Spinal cord (tissue), 9 donors: ENCODE measurements at regions not wholly inside any gene's neighbourhood (a gene's known extent, or its start where the extent isn't known, plus 50 kb on each side); places are given as distances from the start of the nearest gene placed in this dataset.
A peak's percentile ranks its signal among the peaks of the same experiment; 100 is the strongest.

Source experiments
- DNase-seq, 6 donors: peaks; one replicate each; pipeline versions ENCODE4 v3.0.0 to v3.0.0-alpha.2; 2013 to 2015; ENCODE audit warnings: low spot score in 6 of 6, low read depth in 4 of 6
- H3K27ac ChIP-seq: one replicate; pipeline ENCODE4 v1.5.1; 2013; ENCODE audit warnings: low read depth, low read length, control low read depth
- H3K27me3 ChIP-seq: one replicate; pipeline ENCODE4 v1.6.1; 2013; ENCODE audit warnings: low read length; ENCODE audit not compliant: control insufficient read depth, insufficient read depth
- H3K36me3 ChIP-seq: one replicate; pipeline ENCODE4 v1.6.1; 2013; ENCODE audit warnings: low read length; ENCODE audit not compliant: control insufficient read depth, insufficient read depth
- H3K4me1 ChIP-seq: one replicate; pipeline ENCODE4 v1.6.1; 2013; ENCODE audit warnings: low read length; ENCODE audit not compliant: control insufficient read depth, insufficient read depth
- H3K4me3 ChIP-seq: one replicate; pipeline ENCODE4 v1.5.1; 2013; ENCODE audit warnings: low read depth, low read length, control low read depth
- H3K9me3 ChIP-seq: one replicate; pipeline ENCODE4 v1.6.1; 2013; ENCODE audit warnings: low read length; ENCODE audit not compliant: control insufficient read depth, insufficient read depth
- WGBS: methylation state at CpG from one replicate; pipeline ENCODE4 v1.1.5; 2013; ENCODE audit warnings: missing lambda C conversion rate; ENCODE audit not compliant: insufficient coverage; 5-methylcytosine and 5-hydroxymethylcytosine counted together
- donor health status: healthy.

GRCh38 chr9:20144197-20144596 is 355.4 kb upstream of the SLC24A2 start:
- Histone ChIP-seq H3K27ac (no peak overlapping the region), H3K36me3 (no peaks in the 10 kb centered on the region), H3K4me3 (no peak overlapping the region), H3K4me1 (peaks cover 4% of the 10 kb centered on the region), H3K27me3 (no peaks in the 10 kb centered on the region), H3K9me3 (no peaks in the 10 kb centered on the region)
- peak in 1 of 6 donors; percentile 51 for DNase-seq
- WGBS, result 14% methylated on average over 3 of the region's 7 CpGs

GRCh38 chr9:20139763-20140290 is 351.0 kb upstream of the SLC24A2 start:
- Histone ChIP-seq H3K27ac (no peak overlapping the region), H3K36me3 (no peaks in the 10 kb centered on the region), H3K27me3 (no peaks in the 10 kb centered on the region), H3K9me3 (no peaks in the 10 kb centered on the region), H3K4me1 (peaks cover 4% of the 10 kb centered on the region), H3K4me3 (no peak overlapping the region)
- DNase-seq, result peak in 3 of 6 donors; percentile 26 to 94 (median 29)
- 53% methylated on average over 2 of the region's 9 CpGs for WGBS

- Histone ChIP-seq H3K4me3 (no peak overlapping the region), H3K9me3 (no peaks in the 10 kb centered on the region), H3K27me3 (no peaks in the 10 kb centered on the region), H3K36me3 (no peaks in the 10 kb centered on the region), H3K4me1 (no peaks in the 10 kb centered on the region), H3K27ac (no peak overlapping the region)
- WGBS, result 92% methylated on average over 3 of the region's 4 CpGs
- DNase-seq, result peak in 1 of 6 donors; percentile 56
These were observed 350.0 kb upstream of the SLC24A2 start for GRCh38 chr9:20138841-20139240.

- no peak for DNase-seq
- Histone ChIP-seq H3K36me3 (no peaks in the 10 kb centered on the region), H3K9me3 (no peaks in the 10 kb centered on the region), H3K27ac (no peak overlapping the region), H3K4me3 (no peak overlapping the region), H3K4me1 (no peaks in the 10 kb centered on the region), H3K27me3 (no peaks in the 10 kb centered on the region)
These were observed 349.3 kb upstream of the SLC24A2 start for GRCh38 chr9:20138116-20138515.

- no peaks in the 10 kb centered on the region for H3K27me3 ChIP-seq
- no peaks in the 10 kb centered on the region for H3K9me3 ChIP-seq
- no CpG with 5 or more reads among the region's 1 CpG for WGBS
- H3K4me3 ChIP-seq, result no peak overlapping the region
- H3K36me3 ChIP-seq, result no peaks in the 10 kb centered on the region
- no peak for DNase-seq
- no peaks in the 10 kb centered on the region for H3K4me1 ChIP-seq
- no peak overlapping the region for H3K27ac ChIP-seq
These were observed 348.6 kb upstream of the SLC24A2 start for GRCh38 chr9:20137425-20137824.

- no peaks in the 10 kb centered on the region for H3K4me1 ChIP-seq
- 100% methylated on average over 4 of the region's 7 CpGs for WGBS
- no peaks in the 10 kb centered on the region for H3K9me3 ChIP-seq
- H3K36me3 ChIP-seq, result no peaks in the 10 kb centered on the region
- H3K27ac ChIP-seq, result no peak overlapping the region
- H3K27me3 ChIP-seq, result no peaks in the 10 kb centered on the region
- H3K4me3 ChIP-seq, result no peak overlapping the region
- DNase-seq, result no peak
These were observed 346.4 kb upstream of the SLC24A2 start for GRCh38 chr9:20135119-20135697.

GRCh38 chr9:20125727-20126126 is 336.9 kb upstream of the SLC24A2 start:
- H3K4me3 ChIP-seq, result no peak overlapping the region
- H3K36me3 ChIP-seq, result no peaks in the 10 kb centered on the region
- H3K9me3 ChIP-seq, result peaks cover 1% of the 10 kb centered on the region
- H3K27me3 ChIP-seq, result no peaks in the 10 kb centered on the region
- H3K4me1 ChIP-seq, result no peaks in the 10 kb centered on the region
- WGBS, result 57% methylated on average over 1 of the region's 1 CpG
- DNase-seq, result no peak
- no peak overlapping the region for H3K27ac ChIP-seq

- no peaks in the 10 kb centered on the region for H3K4me1 ChIP-seq
- no CpG with 5 or more reads among the region's 1 CpG for WGBS
- H3K9me3 ChIP-seq, result no peaks in the 10 kb centered on the region
- no peak overlapping the region for H3K27ac ChIP-seq
- no peak overlapping the region for H3K4me3 ChIP-seq
- no peak for DNase-seq
- H3K36me3 ChIP-seq, result no peaks in the 10 kb centered on the region
- H3K27me3 ChIP-seq, result no peaks in the 10 kb centered on the region
These were observed 330.7 kb upstream of the SLC24A2 start for GRCh38 chr9:20119566-20119965.

- no CpG with 5 or more reads among the region's 2 CpGs for WGBS
- no peak for DNase-seq
- H3K27ac ChIP-seq, result no peak overlapping the region
- H3K4me1 ChIP-seq, result no peaks in the 10 kb centered on the region
- no peak overlapping the region for H3K4me3 ChIP-seq
- no peaks in the 10 kb centered on the region for H3K9me3 ChIP-seq
- no peaks in the 10 kb centered on the region for H3K36me3 ChIP-seq
- no peaks in the 10 kb centered on the region for H3K27me3 ChIP-seq
These were observed 329.1 kb upstream of the SLC24A2 start for GRCh38 chr9:20117986-20118385.

- Histone ChIP-seq H3K4me1 (no peaks in the 10 kb centered on the region), H3K36me3 (no peaks in the 10 kb centered on the region), H3K4me3 (no peak overlapping the region), H3K27me3 (no peaks in the 10 kb centered on the region), H3K9me3 (no peaks in the 10 kb centered on the region), H3K27ac (no peak overlapping the region)
- DNase-seq, result no peak
- no CpG with 5 or more reads among the region's 2 CpGs for WGBS
These were observed 328.6 kb upstream of the SLC24A2 start for GRCh38 chr9:20117482-20117881.
